ENCODE measurements at regions not wholly inside any gene's neighbourhood (a gene's known extent, or its start where the extent isn't known, plus 50 kb on each side); places are given as distances from the start of the nearest gene placed in this dataset.

DNA sequence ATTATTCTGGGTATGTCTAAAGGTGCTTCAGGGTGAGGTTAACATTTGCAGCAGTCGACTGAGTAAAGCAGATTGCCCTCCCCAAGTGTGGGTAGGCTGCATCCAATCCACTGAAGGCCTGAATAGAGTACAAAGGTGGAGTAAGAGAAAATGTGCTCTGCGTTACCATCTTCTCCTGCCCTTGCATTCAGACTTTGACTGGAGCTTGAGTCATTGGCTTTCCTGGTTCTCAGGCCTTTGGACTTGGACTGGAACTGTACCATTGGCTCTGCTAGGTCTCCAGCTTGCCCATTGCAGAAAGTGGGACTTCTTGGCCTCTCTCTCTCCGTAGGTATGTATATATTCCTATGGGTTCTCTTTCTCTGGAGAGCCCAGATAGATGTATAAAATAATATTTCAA, 120.9 kb upstream of the CNTLN start:
- Histone ChIP-seq H3K9ac (ENCODE audit: low read depth in 1 of 2, low read length in 2 of 2) (no peak overlapping the region), H3K27ac (ENCODE audit: low read depth in 1 of 2, low read length in 2 of 2) (no peak overlapping the region), H3K4me3 (ENCODE audit: low read depth in 1 of 3, low read length in 3 of 3) (no peak overlapping the region), H3K9me3 (ENCODE audit: control insufficient read depth in 4 of 4, low read length in 3 of 4) (no peaks in the 10 kb centered on the region), H3K27me3 (ENCODE audit: control insufficient read depth in 4 of 4, insufficient read depth in 4 of 4, low read length in 3 of 4) (no peaks in the 10 kb centered on the region), H3K4me1 (ENCODE audit: control insufficient read depth in 4 of 4, insufficient read depth in 4 of 4, low read length in 3 of 4) (no peaks in the 10 kb centered on the region), H3K36me3 (ENCODE audit: control insufficient read depth in 4 of 4, insufficient read depth in 3 of 4, low read depth in 1 of 4, low read length in 3 of 4) (no peaks in the 10 kb centered on the region)
- TF ChIP-seq RXRA (IDR thresholded peaks at IDR 0.05) (no peak), RAD21 (IDR thresholded peaks at IDR 0.05) (no peak)
- 83% methylated on average over 3 of the region's 3 CpGs for WGBS
- DNase-seq (ENCODE audit: low spot score): no peak

- Histone ChIP-seq H3K9me3 (ENCODE audit: control insufficient read depth in 4 of 4, low read length in 3 of 4) (no peaks in the 10 kb centered on the region), H3K36me3 (ENCODE audit: control insufficient read depth in 4 of 4, insufficient read depth in 3 of 4, low read depth in 1 of 4, low read length in 3 of 4) (no peaks in the 10 kb centered on the region), H3K4me1 (ENCODE audit: control insufficient read depth in 4 of 4, insufficient read depth in 4 of 4, low read length in 3 of 4) (no peaks in the 10 kb centered on the region), H3K4me3 (ENCODE audit: low read depth in 1 of 3, low read length in 3 of 3) (no peak overlapping the region), H3K9ac (ENCODE audit: low read depth in 1 of 2, low read length in 2 of 2) (no peak overlapping the region), H3K27me3 (ENCODE audit: control insufficient read depth in 4 of 4, insufficient read depth in 4 of 4, low read length in 3 of 4) (no peaks in the 10 kb centered on the region), H3K27ac (ENCODE audit: low read depth in 1 of 2, low read length in 2 of 2) (no peak overlapping the region)
- TF ChIP-seq ZBTB33 (IDR thresholded peaks at IDR 0.05): no peak
- TF ChIP-seq NR2F2 (IDR thresholded peaks at IDR 0.05): no peak
- no peak for TF ChIP-seq RAD21 (IDR thresholded peaks at IDR 0.05)
- WGBS: 71% methylated on average over 3 of the region's 3 CpGs
- DNase-seq (ENCODE audit: low spot score): no peak
These were observed 121.8 kb upstream of the CNTLN start for GRCh38 chr9:17013010-17013409.

GRCh38 chr9:17011880-17012279, 123.0 kb upstream of the CNTLN start:
- Histone ChIP-seq H3K9me3 (ENCODE audit: control insufficient read depth in 4 of 4, low read length in 3 of 4) (no peaks in the 10 kb centered on the region), H3K36me3 (ENCODE audit: control insufficient read depth in 4 of 4, insufficient read depth in 3 of 4, low read depth in 1 of 4, low read length in 3 of 4) (no peaks in the 10 kb centered on the region), H3K27ac (ENCODE audit: low read depth in 1 of 2, low read length in 2 of 2) (no peak overlapping the region), H3K27me3 (ENCODE audit: control insufficient read depth in 4 of 4, insufficient read depth in 4 of 4, low read length in 3 of 4) (peaks cover 0 to 3% (median 0%) of the 10 kb centered on the region in 4 donors), H3K4me1 (ENCODE audit: control insufficient read depth in 4 of 4, insufficient read depth in 4 of 4, low read length in 3 of 4) (no peaks in the 10 kb centered on the region), H3K9ac (ENCODE audit: low read depth in 1 of 2, low read length in 2 of 2) (no peak overlapping the region), H3K4me3 (ENCODE audit: low read depth in 1 of 3, low read length in 3 of 3) (no peak overlapping the region)
- TF ChIP-seq YY1 (IDR thresholded peaks at IDR 0.05) (no peak), TAF1 (conservative IDR thresholded peaks at IDR 0.05) (no peak), FOXA2 (IDR thresholded peaks at IDR 0.05) (no peak), MAX (IDR thresholded peaks at IDR 0.05) (no peak), HNF4G (IDR thresholded peaks at IDR 0.05) (no peak), NR2F2 (IDR thresholded peaks at IDR 0.05) (no peak), FOXA1 (IDR thresholded peaks at IDR 0.05) (no peak)
- DNase-seq (ENCODE audit: low spot score): no peak

DNA sequence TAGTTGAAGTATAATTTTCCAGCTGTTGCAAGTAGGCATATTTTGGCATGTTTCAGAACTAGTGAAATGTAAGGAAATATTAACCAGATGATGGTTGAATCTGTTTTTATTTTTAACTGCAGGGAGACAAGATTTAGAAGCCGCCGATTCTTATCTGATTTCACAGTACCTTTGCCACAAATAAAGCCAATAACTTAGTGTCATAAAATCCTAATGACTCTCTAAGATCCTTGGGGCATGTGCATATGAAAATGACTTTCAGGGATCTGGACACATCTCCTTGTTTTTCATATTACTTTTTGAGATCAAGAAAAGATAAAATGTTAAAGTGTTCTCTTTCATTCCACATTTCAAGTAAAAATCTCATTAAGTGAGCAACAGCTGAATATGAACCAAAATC, 125.8 kb upstream of the CNTLN start:
- no peaks in the 10 kb centered on the region for H3K9me3 ChIP-seq (ENCODE audit: control insufficient read depth in 4 of 4, low read length in 3 of 4)
- WGBS: 72% methylated on average over 2 of the region's 2 CpGs
- no peak overlapping the region for H3K9ac ChIP-seq (ENCODE audit: low read depth in 1 of 2, low read length in 2 of 2)
- TF ChIP-seq ZBTB33 (IDR thresholded peaks at IDR 0.05) (no peak), JUND (IDR thresholded peaks at IDR 0.05) (no peak), SP1 (IDR thresholded peaks at IDR 0.05) (no peak), RXRA (IDR thresholded peaks at IDR 0.05) (no peak), RAD21 (IDR thresholded peaks at IDR 0.05) (no peak), ATF3 (IDR thresholded peaks at IDR 0.05) (no peak), HNF4A (conservative IDR thresholded peaks at IDR 0.05) (no peak)
- TF ChIP-seq, protein P1, sequence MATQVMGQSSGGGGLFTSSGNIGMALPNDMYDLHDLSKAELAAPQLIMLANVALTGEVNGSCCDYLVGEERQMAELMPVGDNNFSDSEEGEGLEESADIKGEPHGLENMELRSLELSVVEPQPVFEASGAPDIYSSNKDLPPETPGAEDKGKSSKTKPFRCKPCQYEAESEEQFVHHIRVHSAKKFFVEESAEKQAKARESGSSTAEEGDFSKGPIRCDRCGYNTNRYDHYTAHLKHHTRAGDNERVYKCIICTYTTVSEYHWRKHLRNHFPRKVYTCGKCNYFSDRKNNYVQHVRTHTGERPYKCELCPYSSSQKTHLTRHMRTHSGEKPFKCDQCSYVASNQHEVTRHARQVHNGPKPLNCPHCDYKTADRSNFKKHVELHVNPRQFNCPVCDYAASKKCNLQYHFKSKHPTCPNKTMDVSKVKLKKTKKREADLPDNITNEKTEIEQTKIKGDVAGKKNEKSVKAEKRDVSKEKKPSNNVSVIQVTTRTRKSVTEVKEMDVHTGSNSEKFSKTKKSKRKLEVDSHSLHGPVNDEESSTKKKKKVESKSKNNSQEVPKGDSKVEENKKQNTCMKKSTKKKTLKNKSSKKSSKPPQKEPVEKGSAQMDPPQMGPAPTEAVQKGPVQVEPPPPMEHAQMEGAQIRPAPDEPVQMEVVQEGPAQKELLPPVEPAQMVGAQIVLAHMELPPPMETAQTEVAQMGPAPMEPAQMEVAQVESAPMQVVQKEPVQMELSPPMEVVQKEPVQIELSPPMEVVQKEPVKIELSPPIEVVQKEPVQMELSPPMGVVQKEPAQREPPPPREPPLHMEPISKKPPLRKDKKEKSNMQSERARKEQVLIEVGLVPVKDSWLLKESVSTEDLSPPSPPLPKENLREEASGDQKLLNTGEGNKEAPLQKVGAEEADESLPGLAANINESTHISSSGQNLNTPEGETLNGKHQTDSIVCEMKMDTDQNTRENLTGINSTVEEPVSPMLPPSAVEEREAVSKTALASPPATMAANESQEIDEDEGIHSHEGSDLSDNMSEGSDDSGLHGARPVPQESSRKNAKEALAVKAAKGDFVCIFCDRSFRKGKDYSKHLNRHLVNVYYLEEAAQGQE (IDR thresholded peaks at IDR 0.05): no peak

More for the DNA sequence above, 125.8 kb upstream of the CNTLN start:
- Histone ChIP-seq H3K4me3 (ENCODE audit: low read depth in 1 of 3, low read length in 3 of 3) (no peak overlapping the region), H3K4me1 (ENCODE audit: control insufficient read depth in 4 of 4, insufficient read depth in 4 of 4, low read length in 3 of 4) (no peaks in the 10 kb centered on the region), H3K36me3 (ENCODE audit: control insufficient read depth in 4 of 4, insufficient read depth in 3 of 4, low read depth in 1 of 4, low read length in 3 of 4) (no peaks in the 10 kb centered on the region), H3K27ac (ENCODE audit: low read depth in 1 of 2, low read length in 2 of 2) (no peak overlapping the region), H3K27me3 (ENCODE audit: control insufficient read depth in 4 of 4, insufficient read depth in 4 of 4, low read length in 3 of 4) (peaks cover 0 to 3% (median 0%) of the 10 kb centered on the region in 4 donors)
- DNase-seq (ENCODE audit: low spot score): no peak
